ENCODE measurements at regions not wholly inside any gene's neighbourhood (a gene's known extent, or its start where the extent isn't known, plus 50 kb on each side); places are given as distances from the start of the nearest gene placed in this dataset.

DNA sequence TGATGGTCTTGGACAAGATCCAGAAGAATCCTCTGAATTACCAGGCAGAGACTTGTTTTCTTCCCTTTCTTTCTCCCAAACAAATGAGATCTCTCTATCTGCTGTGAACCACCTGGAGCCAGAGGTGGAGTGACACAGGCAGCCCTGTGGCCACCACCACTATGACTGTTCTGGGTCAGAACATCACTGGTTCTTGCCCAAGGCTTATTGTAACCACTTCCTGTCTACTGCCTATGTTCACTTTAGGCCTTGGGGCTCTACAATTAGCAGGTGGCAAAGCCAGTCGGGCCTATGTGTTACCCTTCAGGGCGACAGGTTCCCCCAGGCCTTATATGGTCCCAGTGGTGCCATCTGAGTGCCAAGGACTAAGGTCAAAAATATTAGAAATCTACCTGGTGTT lies 161.2 kb downstream of the GLUD2 start:
- Histone ChIP-seq H3K27me3 (ENCODE audit: control insufficient read depth in 4 of 4, insufficient read depth in 4 of 4, low read length in 3 of 4) (no peaks in the 10 kb centered on the region), H3K9me3 (ENCODE audit: control insufficient read depth in 4 of 4, low read length in 3 of 4) (no peaks in the 10 kb centered on the region), H3K27ac (ENCODE audit: low read depth in 1 of 2, low read length in 2 of 2) (no peak overlapping the region), H3K4me3 (ENCODE audit: low read depth in 1 of 3, low read length in 3 of 3) (no peak overlapping the region), H3K36me3 (ENCODE audit: control insufficient read depth in 4 of 4, insufficient read depth in 3 of 4, low read depth in 1 of 4, low read length in 3 of 4) (no peaks in the 10 kb centered on the region), H3K9ac (ENCODE audit: low read depth in 1 of 2, low read length in 2 of 2) (no peak overlapping the region), H3K4me1 (ENCODE audit: control insufficient read depth in 4 of 4, insufficient read depth in 4 of 4, low read length in 3 of 4) (no peaks in the 10 kb centered on the region)
- WGBS: 92% methylated on average over 2 of the region's 2 CpGs
- no peak for DNase-seq (ENCODE audit: low spot score)
- TF ChIP-seq SP1 (IDR thresholded peaks at IDR 0.05) (no peak), NR2F2 (IDR thresholded peaks at IDR 0.05) (no peak), JUND (IDR thresholded peaks at IDR 0.05) (no peak), HNF4G (IDR thresholded peaks at IDR 0.05) (no peak), YY1 (IDR thresholded peaks at IDR 0.05) (no peak), RAD21 (IDR thresholded peaks at IDR 0.05) (no peak), GABPA (IDR thresholded peaks at IDR 0.05 in 1 of 2, conservative IDR thresholded peaks at IDR 0.05 in 1 of 2) (no peak), RXRA (IDR thresholded peaks at IDR 0.05) (no peak), ATF3 (IDR thresholded peaks at IDR 0.05) (no peak), FOXA2 (IDR thresholded peaks at IDR 0.05) (no peak), TAF1 (conservative IDR thresholded peaks at IDR 0.05) (no peak), EGR1 (IDR thresholded peaks at IDR 0.05; ENCODE audit: low read depth in 2 of 2) (no peak), FOXA1 (IDR thresholded peaks at IDR 0.05) (no peak), ZBTB33 (IDR thresholded peaks at IDR 0.05) (no peak), CTCF (IDR thresholded peaks at IDR 0.05; ENCODE audit: low read depth, low read length, missing input control) (no peak), HNF4A (conservative IDR thresholded peaks at IDR 0.05) (no peak)
- TF ChIP-seq, protein P1, sequence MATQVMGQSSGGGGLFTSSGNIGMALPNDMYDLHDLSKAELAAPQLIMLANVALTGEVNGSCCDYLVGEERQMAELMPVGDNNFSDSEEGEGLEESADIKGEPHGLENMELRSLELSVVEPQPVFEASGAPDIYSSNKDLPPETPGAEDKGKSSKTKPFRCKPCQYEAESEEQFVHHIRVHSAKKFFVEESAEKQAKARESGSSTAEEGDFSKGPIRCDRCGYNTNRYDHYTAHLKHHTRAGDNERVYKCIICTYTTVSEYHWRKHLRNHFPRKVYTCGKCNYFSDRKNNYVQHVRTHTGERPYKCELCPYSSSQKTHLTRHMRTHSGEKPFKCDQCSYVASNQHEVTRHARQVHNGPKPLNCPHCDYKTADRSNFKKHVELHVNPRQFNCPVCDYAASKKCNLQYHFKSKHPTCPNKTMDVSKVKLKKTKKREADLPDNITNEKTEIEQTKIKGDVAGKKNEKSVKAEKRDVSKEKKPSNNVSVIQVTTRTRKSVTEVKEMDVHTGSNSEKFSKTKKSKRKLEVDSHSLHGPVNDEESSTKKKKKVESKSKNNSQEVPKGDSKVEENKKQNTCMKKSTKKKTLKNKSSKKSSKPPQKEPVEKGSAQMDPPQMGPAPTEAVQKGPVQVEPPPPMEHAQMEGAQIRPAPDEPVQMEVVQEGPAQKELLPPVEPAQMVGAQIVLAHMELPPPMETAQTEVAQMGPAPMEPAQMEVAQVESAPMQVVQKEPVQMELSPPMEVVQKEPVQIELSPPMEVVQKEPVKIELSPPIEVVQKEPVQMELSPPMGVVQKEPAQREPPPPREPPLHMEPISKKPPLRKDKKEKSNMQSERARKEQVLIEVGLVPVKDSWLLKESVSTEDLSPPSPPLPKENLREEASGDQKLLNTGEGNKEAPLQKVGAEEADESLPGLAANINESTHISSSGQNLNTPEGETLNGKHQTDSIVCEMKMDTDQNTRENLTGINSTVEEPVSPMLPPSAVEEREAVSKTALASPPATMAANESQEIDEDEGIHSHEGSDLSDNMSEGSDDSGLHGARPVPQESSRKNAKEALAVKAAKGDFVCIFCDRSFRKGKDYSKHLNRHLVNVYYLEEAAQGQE (IDR thresholded peaks at IDR 0.05): no peak
- TF ChIP-seq, protein P2, sequence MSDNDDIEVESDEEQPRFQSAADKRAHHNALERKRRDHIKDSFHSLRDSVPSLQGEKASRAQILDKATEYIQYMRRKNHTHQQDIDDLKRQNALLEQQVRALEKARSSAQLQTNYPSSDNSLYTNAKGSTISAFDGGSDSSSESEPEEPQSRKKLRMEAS (IDR thresholded peaks at IDR 0.05): no peak
